GM18907 (cell line): ENCODE measurements at regions not wholly inside any gene's neighbourhood (a gene's known extent, or its start where the extent isn't known, plus 50 kb on each side); places are given as distances from the start of the nearest gene placed in this dataset.
A peak's percentile ranks its signal among the peaks of the same experiment; 100 is the strongest.

Experiments used
- ATAC-seq: cut with Tn5 transposase; IDR thresholded peaks from one replicate; pipeline ENCODE4 v1.9.1; 2021; ENCODE audit warnings: mild to moderate bottlenecking, moderate library complexity; ENCODE audit not compliant: unreplicated experiment

GRCh38 chr5:158082696-158083287 is 223.8 kb upstream of the CLINT1 start:
- no peak for ATAC-seq

GRCh38 chr5:158080112-158080511 is 221.2 kb upstream of the CLINT1 start:
- no peak for ATAC-seq

GRCh38 chr5:158079097-158079496 is 220.2 kb upstream of the CLINT1 start:
- no peak for ATAC-seq

GRCh38 chr5:158074992-158075769 is 216.2 kb upstream of the CLINT1 start:
- peak; percentile 68 for ATAC-seq

- ATAC-seq: no peak
Observed at GRCh38 chr5:158074597-158074991, 215.6 kb upstream of the CLINT1 start.

GRCh38 chr5:158070859-158071258 is 211.9 kb upstream of the CLINT1 start:
- no peak for ATAC-seq

GRCh38 chr5:158069838-158070237 is 210.9 kb upstream of the CLINT1 start:
- no peak for ATAC-seq

- no peak for ATAC-seq
Observed at GRCh38 chr5:158068964-158069363, 210.0 kb upstream of the CLINT1 start.

- ATAC-seq: no peak
Observed at GRCh38 chr5:158066076-158066475, 207.1 kb upstream of the CLINT1 start.

- no peak for ATAC-seq
Observed at GRCh38 chr5:158064334-158065123, 205.6 kb upstream of the CLINT1 start.

GRCh38 chr5:158063052-158063451 is 204.1 kb upstream of the CLINT1 start:
- ATAC-seq: no peak

GRCh38 chr5:158061451-158061850 is 202.5 kb upstream of the CLINT1 start:
- no peak for ATAC-seq

- no peak for ATAC-seq
Observed at GRCh38 chr5:158060212-158060611, 201.3 kb upstream of the CLINT1 start.

- ATAC-seq: no peak
Observed at GRCh38 chr5:158058208-158059120, 199.5 kb upstream of the CLINT1 start.

GRCh38 chr5:158056130-158056825 is 197.3 kb upstream of the CLINT1 start:
- no peak for ATAC-seq

GRCh38 chr5:158055111-158055501 is 196.2 kb upstream of the CLINT1 start:
- ATAC-seq: no peak

- ATAC-seq: no peak
Observed at GRCh38 chr5:158054223-158055110, 195.5 kb upstream of the CLINT1 start.

GRCh38 chr5:158051036-158051435 is 192.1 kb upstream of the CLINT1 start:
- no peak for ATAC-seq

GRCh38 chr5:158050421-158050820 is 191.5 kb upstream of the CLINT1 start:
- no peak for ATAC-seq
